ACHN (cell line): ENCODE measurements at regions not wholly inside any gene's neighbourhood (a gene's known extent, or its start where the extent isn't known, plus 50 kb on each side); places are given as distances from the start of the nearest gene placed in this dataset.

Experiments
- DNase-seq: peaks from one replicate; pipeline ENCODE4 v3.0.0-alpha.2; 2015
- in situ Hi-C: cut with HindIII; loops from 2 replicates; pipeline ENCODE4 v1.10.0; 2017; ENCODE audit warnings: low sequenced_read_pairs, low pct_ligation_motif_present, low pct_unique_long_range_greater_than_20kb

DNA sequence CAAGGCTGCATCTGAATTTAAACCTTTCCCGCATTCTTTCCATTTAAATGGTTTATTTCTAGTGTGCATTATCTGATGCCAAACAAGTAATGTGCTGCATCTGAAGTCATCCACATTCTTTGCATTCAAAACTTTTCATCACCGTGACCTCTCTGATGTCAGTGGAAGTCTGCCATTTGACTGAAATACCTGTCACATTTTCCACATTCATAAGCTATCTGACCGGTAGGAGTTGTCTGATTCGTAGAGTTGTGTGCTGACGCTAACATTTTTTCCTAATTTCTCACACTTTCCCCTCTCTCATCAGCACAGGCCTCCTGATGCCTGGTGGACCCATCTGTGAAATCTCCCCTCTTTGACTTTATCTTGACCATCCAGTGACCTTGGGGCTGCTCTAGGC, 79.9 kb upstream of the BARX2 start:
- DNase-seq = no peak
- in situ Hi-C loops = no loop called here

DNA sequence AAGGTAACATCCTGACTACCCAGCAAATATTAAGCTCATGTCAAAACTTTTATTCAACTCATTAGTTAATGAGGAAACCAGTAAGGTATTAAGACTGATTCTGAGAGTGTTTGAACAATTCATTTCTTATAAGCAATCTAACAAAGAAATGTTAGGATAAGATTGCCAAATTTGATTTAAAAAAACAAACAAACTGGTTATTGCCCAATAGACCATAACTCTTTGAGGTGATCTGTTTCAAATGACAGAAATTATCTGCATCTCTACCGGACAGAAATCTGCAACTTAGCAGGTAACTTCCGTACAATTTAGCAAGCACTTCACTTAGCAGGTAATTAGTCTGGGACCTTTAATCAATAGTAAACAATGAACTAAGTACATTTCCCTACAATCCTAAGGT, 82.9 kb upstream of the BARX2 start:
- no peak for DNase-seq
- in situ Hi-C loops = no loop called here

DNA sequence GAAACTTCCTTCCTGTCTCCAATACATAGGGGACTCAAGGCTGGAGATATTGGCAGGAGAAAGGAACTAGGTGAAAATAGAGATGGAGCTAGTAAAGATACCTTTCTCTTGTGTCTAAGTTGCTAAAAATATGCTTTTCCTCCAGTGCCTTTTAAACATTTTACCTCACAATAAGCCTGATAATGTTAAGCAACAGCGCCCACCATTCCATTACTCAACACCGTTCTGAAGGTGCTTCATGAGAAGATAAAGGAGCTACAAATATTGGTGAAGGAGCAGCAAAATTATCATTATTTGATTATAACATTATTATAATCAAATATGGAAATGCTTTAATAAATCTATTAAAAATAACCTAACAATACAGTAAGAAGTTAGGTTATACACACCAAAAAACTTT, 83.6 kb upstream of the BARX2 start:
- in situ Hi-C loops = no loop called here

GRCh38 chr11:129291546-129291945, 84.1 kb upstream of the BARX2 start:
- no peak for DNase-seq
- in situ Hi-C loops = no loop called here

More for the DNA sequence above, 83.6 kb upstream of the BARX2 start:
- DNase-seq = no peak

- no peak for DNase-seq
- in situ Hi-C loops = no loop called here
Measured at GRCh38 chr11:129290966-129291365, 84.7 kb upstream of the BARX2 start.

DNA sequence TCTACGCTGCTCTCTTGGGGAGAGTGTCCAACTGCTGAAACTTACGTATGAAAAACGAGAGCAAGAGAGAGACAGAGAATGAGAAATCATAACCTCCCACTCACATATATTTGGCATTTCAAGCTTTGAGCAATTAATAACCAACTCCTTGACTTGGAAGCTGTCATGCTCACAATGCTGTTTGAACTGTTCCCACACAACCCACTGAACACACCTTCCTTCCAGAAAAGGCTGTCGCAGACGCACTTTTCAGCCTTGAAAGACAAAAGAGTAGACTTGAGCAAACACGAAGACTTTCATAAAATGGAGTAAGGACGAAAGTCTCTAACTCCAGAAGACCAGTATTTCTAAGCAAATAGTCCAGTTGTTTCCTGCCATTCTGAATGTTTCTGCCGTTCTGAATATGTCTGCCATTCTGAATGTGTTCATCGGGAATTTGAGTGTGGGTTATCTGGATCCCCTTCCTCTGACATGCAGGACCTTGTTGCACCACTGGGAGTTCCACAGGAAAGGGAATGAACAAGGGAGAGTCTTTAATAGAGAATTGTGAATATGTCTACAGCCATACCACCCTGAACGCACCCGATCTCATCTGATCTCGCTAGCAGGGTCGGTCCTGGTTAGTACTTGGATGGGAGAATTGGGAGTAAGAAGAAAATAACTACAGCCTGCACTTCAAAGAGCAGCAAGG, 86.2 kb upstream of the BARX2 start:
- in situ Hi-C loops = no loop called here
- no peak for DNase-seq

DNA sequence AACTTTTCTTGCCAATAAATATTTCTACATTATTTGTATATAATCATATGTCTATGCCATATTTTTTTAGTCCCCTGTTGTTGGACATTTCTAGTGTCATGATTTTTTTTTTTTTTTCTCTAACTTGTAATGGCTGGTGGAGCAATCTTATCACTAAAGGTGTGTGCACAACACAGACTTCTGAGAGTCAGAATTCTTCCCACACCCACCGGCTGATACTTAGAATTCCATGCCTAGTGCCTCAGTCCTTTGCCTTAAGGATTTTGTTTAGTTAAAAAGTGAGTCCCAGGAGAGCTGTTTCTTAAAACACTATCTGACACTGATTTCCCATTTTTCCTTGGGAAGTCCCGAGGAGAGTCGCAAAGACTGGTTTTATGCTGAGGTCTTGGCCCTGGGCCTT, 87.7 kb upstream of the BARX2 start:
- in situ Hi-C loops = no loop called here
- DNase-seq = no peak

GRCh38 chr11:129286813-129287212, 88.8 kb upstream of the BARX2 start:
- in situ Hi-C loops = no loop called here
- no peak for DNase-seq

DNA sequence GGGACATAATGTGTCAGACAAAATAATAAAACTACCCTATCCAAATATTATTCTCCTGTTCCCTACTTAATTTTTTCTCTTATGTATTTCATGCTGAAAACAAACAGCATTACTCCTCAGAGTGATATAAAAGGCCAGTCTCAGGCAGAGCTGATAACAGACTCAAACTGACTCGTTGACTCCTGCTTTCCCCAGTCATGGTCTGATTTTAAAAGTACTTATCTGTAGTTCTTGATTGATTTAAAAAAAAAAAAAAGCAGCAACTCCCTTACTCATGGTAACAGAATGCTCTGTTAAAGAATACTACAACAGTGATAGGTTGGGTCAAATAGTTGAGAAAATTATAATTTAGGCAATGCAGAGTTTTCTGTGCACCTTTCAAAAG, 90.3 kb upstream of the BARX2 start:
- no peak for DNase-seq
- in situ Hi-C loops = no loop called here

DNA sequence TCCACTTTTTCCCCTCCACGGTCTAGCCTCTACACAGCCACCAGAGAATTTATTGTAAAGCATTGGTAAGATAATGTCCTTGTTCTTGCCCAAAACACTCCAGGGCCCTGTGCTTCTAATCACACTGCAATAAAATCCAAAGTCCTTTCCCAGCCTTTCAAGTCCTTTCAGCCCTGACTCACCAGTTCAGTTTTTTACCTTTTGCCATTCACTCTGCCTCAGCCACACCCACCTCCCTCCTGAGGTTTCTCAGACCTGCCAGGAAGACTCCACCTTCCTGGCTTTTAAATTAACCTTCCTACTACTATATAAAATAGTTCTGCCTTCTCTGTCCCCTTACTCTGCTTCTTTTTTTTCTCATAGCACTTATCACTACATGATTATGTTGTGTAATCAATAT, 91.0 kb upstream of the ARHGAP32 start:
- in situ Hi-C loops = no loop called here
- no peak for DNase-seq

DNA sequence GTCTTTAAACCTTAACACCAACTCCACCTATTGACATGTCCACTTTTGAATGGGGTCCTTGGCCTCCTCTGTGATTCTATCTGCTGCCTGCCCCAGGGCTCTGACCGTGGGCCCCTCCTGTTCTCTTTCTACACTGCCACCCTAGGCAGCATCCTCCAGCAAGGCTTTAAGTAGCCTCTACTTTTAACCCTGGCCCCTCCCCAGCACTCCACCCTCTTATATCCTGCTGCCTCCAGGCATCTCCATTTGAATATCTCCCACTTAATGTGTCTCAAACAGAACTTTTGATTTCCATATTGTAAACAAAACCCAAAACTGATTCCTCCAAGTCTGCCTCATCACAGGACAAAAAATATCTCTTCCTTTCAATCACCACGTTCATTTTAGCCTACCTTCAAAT, 90.5 kb upstream of the ARHGAP32 start:
- in situ Hi-C loops = no loop called here
- no peak for DNase-seq

GRCh38 chr11:129281471-129282415, 89.6 kb upstream of the ARHGAP32 start:
- in situ Hi-C loops = no loop called here
- DNase-seq = no peak

DNA sequence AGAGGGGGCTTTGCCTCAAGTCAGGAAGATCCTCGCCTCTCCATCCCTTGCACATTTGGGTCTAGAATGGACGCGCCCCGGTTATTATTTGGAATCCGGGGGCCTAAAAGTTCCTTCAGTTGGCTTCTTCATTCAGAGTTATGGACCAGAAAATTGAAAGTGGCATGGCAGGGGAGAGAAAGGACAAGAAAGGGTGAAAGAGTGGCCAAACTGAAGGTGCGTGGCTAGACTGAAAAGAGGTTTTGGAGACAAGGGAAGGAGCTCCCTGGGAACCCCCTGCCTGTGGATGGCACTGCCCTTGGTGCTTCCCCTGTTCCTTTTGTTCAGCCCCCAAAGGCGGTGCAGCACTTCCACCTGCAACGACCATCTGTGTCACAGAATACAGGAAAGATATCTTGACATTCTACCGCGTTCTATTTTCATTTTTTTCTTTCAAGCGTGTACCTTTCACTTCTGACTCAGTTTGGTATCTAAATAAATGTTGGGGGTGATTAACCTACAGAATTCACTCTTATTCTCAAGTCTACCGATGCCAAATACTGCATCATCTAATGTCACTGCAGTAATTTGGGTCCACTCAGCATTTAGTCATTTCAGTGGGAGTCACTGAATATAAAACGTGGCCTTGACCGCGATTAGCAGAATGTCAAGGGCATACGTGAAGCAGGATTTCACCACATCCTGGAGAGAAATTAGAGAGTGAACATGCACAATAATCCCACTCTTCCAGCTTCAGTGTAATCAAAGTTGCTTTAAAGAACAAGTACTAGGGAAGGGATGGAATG, 88.1 kb upstream of the ARHGAP32 start:
- DNase-seq = no peak
- in situ Hi-C loops = no loop called here

DNA sequence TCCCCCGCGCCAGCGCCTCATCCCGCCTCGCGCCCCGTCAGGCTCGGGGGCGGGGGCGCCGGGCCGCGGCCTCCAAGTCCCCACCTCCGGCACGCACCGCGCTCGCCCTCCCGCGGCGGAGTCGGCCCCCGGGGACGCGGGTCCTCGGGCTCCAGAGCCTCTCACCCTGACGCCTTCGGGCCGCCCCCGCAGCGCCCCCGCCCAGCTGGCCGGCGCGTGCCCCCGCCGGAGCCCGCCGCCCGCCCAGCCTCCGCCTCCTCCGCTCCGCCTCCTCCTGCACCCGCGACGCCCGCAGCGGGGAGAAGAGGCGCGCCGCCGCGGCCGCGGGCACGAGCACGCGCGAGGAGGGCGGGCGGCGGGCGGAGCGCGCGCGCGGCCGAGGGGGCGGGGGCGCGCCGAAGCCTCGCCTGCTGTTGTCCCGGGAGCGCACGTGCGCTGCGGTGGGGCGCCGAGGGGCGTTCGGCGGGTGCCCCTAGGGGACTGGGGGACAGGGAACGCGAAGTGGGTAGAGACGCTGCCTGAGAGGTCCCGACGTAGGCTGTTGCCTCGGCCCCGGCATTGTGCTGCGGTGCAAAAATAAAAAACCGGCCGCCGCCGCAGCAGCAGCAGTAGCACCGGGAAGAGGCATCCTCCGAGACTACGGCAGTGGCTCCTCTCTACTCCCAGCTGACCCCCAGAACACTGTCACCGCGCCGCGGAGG, 87.4 kb upstream of the ARHGAP32 start:
- DNase-seq = peak; percentile 76

DNA sequence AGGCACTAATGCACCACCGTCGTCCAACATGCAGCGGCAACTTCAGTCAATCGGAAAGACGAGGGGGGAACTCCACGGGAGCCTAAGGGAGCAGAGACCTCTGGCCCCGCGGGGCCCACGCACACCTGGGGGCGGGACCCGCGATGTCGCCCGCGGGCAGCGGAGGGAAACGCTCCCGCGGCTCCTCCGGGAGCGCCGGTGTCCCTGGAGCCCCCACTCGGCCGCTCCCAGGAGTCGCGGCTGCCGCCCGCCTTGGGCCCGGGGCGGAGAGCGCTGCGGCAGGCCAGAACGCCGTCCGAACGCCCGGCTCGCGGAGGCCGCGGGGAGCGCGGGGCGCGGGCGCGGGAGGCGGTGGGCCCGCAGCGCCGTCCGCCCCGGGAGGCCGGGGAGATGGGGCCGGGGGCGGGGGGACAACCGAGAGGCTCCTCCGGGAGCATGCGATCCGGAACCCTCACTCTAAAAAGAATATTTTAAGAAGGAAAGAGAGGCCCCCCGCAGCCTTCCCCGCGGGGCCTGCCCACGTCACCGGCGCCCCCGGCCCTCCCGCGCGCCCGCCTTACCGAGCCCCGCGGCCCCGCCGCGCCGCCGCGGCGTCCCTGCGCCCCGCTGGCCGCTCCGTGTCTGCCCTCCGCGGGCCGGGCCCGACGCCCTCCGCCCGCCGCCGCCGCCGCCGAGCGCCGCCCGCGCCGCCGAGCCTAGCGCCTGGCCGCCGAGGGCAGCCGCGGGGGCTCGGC, 86.6 kb upstream of the ARHGAP32 start:
- peak; percentile 22 for DNase-seq
- in situ Hi-C loops = no loop called here

More for the DNA sequence above, 87.4 kb upstream of the ARHGAP32 start:
- in situ Hi-C loops = no loop called here

- in situ Hi-C loops = no loop called here
Measured at GRCh38 chr11:129277198-129277843, 85.2 kb upstream of the ARHGAP32 start.

GRCh38 chr11:129275828-129276227, 83.7 kb upstream of the ARHGAP32 start:
- in situ Hi-C loops = no loop called here
- DNase-seq = peak; percentile 29

More at GRCh38 chr11:129277198-129277843, 85.2 kb upstream of the ARHGAP32 start:
- DNase-seq = peak; percentile 14
